T-helper 2 cell treated with Interferon-gamma antibody and Interleukin-4, amounts not matched to agents 5 μg/mL and 100 μg/mL, for 36 hours (primary cell): ENCODE measurements at regions not wholly inside any gene's neighbourhood (a gene's known extent, or its start where the extent isn't known, plus 50 kb on each side); places are given as distances from the start of the nearest gene placed in this dataset.

Experiments used
- DNase-seq: peaks from one replicate; pipeline ENCODE4 v3.0.0; 2021; ENCODE audit warnings: low spot score
- H3K27ac Mint-ChIP-seq: one replicate; pipeline ENCODE4 v1.8.0; 2021; ENCODE audit warnings: mild to moderate bottlenecking, mixed read lengths
- H3K27me3 Mint-ChIP-seq: one replicate; pipeline ENCODE4 v1.8.0; 2021; ENCODE audit warnings: low read depth, mixed read lengths
- H3K36me3 Mint-ChIP-seq: one replicate; pipeline ENCODE4 v1.8.0; 2021; ENCODE audit warnings: low read depth, mixed read lengths
- H3K4me1 Mint-ChIP-seq: one replicate; pipeline ENCODE4 v1.8.0; 2021; ENCODE audit warnings: low read depth, mixed read lengths
- H3K4me3 Mint-ChIP-seq: one replicate; pipeline ENCODE4 v1.8.0; 2022; ENCODE audit warnings: mild to moderate bottlenecking, moderate library complexity, mixed read lengths
- H3K9me3 Mint-ChIP-seq: one replicate; pipeline ENCODE4 v1.8.0; 2021; ENCODE audit warnings: mixed read lengths

GRCh38 chr12:60935981-60936761 is 1324.0 kb upstream of the USP15 start:
- Mint-ChIP-seq H3K4me3 (no peak overlapping the region), H3K9me3 (peaks cover 28% of the 10 kb centered on the region), H3K27me3 (no peaks in the 10 kb centered on the region), H3K4me1 (no peaks in the 10 kb centered on the region), H3K36me3 (no peaks in the 10 kb centered on the region), H3K27ac (no peak overlapping the region)
- no peak for DNase-seq

DNA sequence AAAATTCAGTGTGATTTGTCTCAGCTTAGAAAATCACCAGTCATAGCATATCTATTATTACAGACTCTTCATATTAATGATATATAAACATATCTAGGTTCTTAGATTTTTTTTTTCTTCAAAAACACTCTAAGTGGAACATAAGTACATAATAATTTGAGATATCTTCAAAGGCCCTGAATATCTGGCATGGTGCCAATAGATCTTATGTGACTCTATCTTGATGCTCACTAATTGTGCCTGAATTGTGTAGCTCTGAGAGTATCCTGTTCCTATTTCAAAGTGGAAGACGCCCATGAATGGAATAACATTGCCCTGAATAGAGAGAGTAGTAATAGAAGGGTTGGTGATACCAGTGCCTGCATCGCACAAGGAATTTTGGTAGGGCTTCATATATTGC is 1312.7 kb upstream of the USP15 start:
- H3K4me3 Mint-ChIP-seq, result no peak overlapping the region
- H3K9me3 Mint-ChIP-seq, result peaks cover 10% of the 10 kb centered on the region
- H3K27ac Mint-ChIP-seq, result no peak overlapping the region
- no peak for DNase-seq
- H3K36me3 Mint-ChIP-seq, result no peaks in the 10 kb centered on the region
- no peaks in the 10 kb centered on the region for H3K27me3 Mint-ChIP-seq
- H3K4me1 Mint-ChIP-seq, result no peaks in the 10 kb centered on the region

DNA sequence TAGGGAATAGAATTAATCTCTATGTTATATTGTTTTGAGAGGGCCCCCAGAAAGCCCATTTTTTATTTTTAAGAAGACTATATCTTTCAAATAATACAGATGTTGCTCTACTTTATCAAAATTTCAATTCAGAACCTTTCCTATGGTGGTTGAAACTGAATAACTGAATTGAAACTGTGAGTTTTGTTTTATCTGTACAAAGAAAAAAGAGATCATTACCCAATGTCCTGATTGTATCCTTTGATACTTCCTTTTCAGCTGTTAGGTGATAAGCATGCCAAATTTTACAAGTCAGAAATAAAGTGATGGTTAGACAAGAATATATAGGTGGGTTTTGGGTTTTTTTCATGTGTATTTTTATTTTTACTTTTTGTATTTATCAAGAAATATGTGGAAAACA is 1293.1 kb upstream of the USP15 start:
- Mint-ChIP-seq H3K27ac (no peak overlapping the region), H3K4me3 (no peak overlapping the region), H3K4me1 (no peaks in the 10 kb centered on the region), H3K27me3 (no peaks in the 10 kb centered on the region), H3K36me3 (no peaks in the 10 kb centered on the region), H3K9me3 (peaks cover 7% of the 10 kb centered on the region)
- no peak for DNase-seq

DNA sequence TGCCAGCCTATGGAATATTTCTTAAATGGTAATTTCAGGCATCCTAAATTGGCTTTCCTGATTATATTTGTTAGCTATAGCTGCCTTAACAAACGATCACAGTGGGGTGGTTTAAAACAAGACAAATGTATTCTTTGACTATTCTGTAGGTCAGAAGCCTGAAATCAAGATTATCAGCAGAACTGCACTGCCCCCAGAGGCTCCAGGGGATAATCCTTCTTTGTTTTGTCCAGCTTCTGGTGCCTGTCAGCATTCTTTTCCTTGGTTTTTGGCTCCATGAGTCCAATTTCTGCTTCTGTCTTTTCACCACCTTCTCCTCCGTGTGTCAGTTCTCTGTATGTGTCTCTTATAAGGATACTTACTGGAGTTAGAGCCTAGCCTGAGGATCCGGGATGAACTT is 1282.2 kb upstream of the USP15 start:
- H3K9me3 Mint-ChIP-seq, result peaks cover 20% of the 10 kb centered on the region
- no peak overlapping the region for H3K4me3 Mint-ChIP-seq
- no peak for DNase-seq
- no peaks in the 10 kb centered on the region for H3K36me3 Mint-ChIP-seq
- H3K27ac Mint-ChIP-seq, result no peak overlapping the region
- H3K4me1 Mint-ChIP-seq, result no peaks in the 10 kb centered on the region
- H3K27me3 Mint-ChIP-seq, result no peaks in the 10 kb centered on the region

DNA sequence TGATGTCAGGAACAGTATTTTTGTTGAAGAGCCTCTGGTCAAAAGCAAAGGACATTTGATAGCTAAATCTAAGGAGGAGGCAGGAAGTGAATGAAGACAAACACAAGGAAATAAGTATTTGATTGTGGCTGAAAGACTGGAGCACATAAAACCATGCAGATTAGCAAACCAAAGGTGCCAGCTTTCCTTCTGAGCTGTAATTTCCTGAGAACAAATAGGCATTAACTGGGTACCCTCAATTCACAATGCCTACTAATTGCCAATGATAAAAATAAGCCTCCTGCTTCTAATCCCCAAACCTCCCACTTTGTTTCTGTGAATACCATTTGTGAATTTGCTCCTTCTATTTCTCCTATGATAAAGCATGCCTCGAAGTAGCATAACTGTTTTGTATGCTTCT is 1279.6 kb upstream of the USP15 start:
- no peak overlapping the region for H3K27ac Mint-ChIP-seq
- no peak for DNase-seq
- no peaks in the 10 kb centered on the region for H3K4me1 Mint-ChIP-seq
- H3K9me3 Mint-ChIP-seq, result peaks cover 19% of the 10 kb centered on the region
- no peak overlapping the region for H3K4me3 Mint-ChIP-seq
- H3K27me3 Mint-ChIP-seq, result no peaks in the 10 kb centered on the region
- H3K36me3 Mint-ChIP-seq, result no peaks in the 10 kb centered on the region

GRCh38 chr12:60981473-60981872 is 1278.7 kb upstream of the USP15 start:
- Mint-ChIP-seq H3K36me3 (no peaks in the 10 kb centered on the region), H3K4me3 (no peak overlapping the region), H3K4me1 (no peaks in the 10 kb centered on the region), H3K9me3 (peaks cover 15% of the 10 kb centered on the region), H3K27me3 (no peaks in the 10 kb centered on the region), H3K27ac (no peak overlapping the region)
- DNase-seq, result no peak

- Mint-ChIP-seq H3K4me1 (no peaks in the 10 kb centered on the region), H3K9me3 (peaks cover 7% of the 10 kb centered on the region), H3K36me3 (no peaks in the 10 kb centered on the region), H3K4me3 (no peak overlapping the region), H3K27ac (no peak overlapping the region), H3K27me3 (no peaks in the 10 kb centered on the region)
- no peak for DNase-seq
Observed at GRCh38 chr12:60992087-60992486, 1268.1 kb upstream of the USP15 start.

- Mint-ChIP-seq H3K4me1 (no peaks in the 10 kb centered on the region), H3K9me3 (peaks cover 10% of the 10 kb centered on the region), H3K27ac (no peak overlapping the region), H3K36me3 (no peaks in the 10 kb centered on the region), H3K27me3 (no peaks in the 10 kb centered on the region), H3K4me3 (no peak overlapping the region)
- no peak for DNase-seq
Observed at GRCh38 chr12:60995256-60995825, 1264.9 kb upstream of the USP15 start.

DNA sequence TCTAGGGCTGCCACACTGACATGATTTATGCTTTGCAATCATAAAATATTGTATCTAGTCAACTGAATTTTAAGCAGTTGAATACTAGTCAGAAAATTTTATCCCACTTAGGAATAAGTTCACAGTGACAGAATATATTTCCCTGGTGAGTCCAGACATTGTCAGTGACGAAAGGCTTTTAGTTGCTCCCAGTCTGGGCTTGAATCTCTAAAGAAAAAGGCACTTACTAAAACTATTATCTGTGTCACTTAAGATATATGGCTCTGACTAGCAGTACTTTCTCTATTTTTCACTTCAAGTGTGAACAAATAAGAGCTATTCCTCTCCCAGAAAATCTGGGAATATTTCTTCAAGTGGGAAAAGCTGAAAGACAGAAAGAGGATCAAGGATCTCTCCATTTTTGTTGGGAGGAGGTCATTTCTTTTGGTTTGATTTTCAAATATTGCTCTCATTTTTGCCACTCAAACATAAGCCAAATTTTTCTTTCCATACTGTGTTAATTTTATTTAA is 1262.3 kb upstream of the USP15 start:
- Mint-ChIP-seq H3K4me3 (no peak overlapping the region), H3K27ac (no peak overlapping the region), H3K4me1 (no peaks in the 10 kb centered on the region), H3K9me3 (peaks cover 10% of the 10 kb centered on the region), H3K27me3 (no peaks in the 10 kb centered on the region), H3K36me3 (no peaks in the 10 kb centered on the region)
- no peak for DNase-seq

DNA sequence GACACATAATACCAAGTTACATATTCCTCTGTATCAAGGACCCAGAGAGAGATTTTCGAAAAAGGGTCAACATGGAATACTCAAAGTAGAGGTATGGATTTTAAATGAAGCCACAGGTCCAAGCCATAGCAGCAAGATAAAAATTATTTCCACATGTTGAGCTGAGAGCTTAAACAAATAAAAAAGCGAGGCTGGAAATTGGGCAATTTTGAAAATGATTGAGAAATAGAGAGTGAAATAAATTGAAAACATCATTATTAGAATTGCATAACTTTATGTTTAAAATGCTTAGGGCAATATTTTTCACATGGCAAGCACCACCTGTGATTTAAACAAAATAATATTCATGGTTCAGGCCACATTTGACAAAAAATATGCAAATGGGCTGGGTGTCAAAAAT is 1251.0 kb upstream of the USP15 start:
- Mint-ChIP-seq H3K4me1 (no peaks in the 10 kb centered on the region), H3K9me3 (peaks cover under 1% of the 10 kb centered on the region), H3K36me3 (no peaks in the 10 kb centered on the region), H3K27ac (no peak overlapping the region), H3K27me3 (no peaks in the 10 kb centered on the region), H3K4me3 (no peak overlapping the region)
- DNase-seq, result no peak

- H3K4me3 Mint-ChIP-seq, result no peak overlapping the region
- no peaks in the 10 kb centered on the region for H3K4me1 Mint-ChIP-seq
- no peaks in the 10 kb centered on the region for H3K27me3 Mint-ChIP-seq
- H3K27ac Mint-ChIP-seq, result no peak overlapping the region
- DNase-seq, result no peak
- peaks cover under 1% of the 10 kb centered on the region for H3K9me3 Mint-ChIP-seq
- H3K36me3 Mint-ChIP-seq, result no peaks in the 10 kb centered on the region
Observed at GRCh38 chr12:61011767-61012423, 1248.3 kb upstream of the USP15 start.

GRCh38 chr12:61018571-61018970 is 1241.6 kb upstream of the USP15 start:
- Mint-ChIP-seq H3K4me1 (no peaks in the 10 kb centered on the region), H3K27me3 (no peaks in the 10 kb centered on the region), H3K9me3 (peaks cover 25% of the 10 kb centered on the region), H3K36me3 (no peaks in the 10 kb centered on the region), H3K4me3 (no peak overlapping the region), H3K27ac (no peak overlapping the region)
- no peak for DNase-seq

DNA sequence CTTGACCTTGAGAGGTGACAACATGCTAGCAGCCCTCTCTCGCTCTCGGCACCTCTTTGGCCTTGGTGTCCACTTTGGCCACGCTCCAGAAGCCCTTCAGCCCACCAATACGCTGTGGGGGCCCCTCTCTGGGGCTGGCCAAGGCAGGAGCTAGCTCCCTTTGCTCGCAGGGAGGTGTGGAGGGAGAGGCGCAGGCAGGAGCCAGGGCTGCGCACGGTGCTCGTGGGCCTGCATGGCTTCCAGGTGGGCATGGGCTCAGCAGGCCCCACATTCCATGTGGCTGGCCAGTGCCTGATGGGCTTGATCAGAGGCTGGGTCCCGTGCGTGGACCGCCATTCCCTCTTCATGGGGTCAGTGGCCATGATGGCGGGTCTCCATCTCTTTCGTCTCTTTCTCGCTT is 1237.0 kb upstream of the USP15 start:
- DNase-seq, result no peak
- H3K4me3 Mint-ChIP-seq, result no peak overlapping the region
- no peak overlapping the region for H3K27ac Mint-ChIP-seq
- peaks cover 29% of the 10 kb centered on the region for H3K9me3 Mint-ChIP-seq
- H3K27me3 Mint-ChIP-seq, result no peaks in the 10 kb centered on the region
- H3K4me1 Mint-ChIP-seq, result no peaks in the 10 kb centered on the region
- no peaks in the 10 kb centered on the region for H3K36me3 Mint-ChIP-seq

- Mint-ChIP-seq H3K27ac (no peak overlapping the region), H3K4me3 (no peak overlapping the region), H3K9me3 (peaks cover 31% of the 10 kb centered on the region), H3K27me3 (no peaks in the 10 kb centered on the region), H3K36me3 (no peaks in the 10 kb centered on the region), H3K4me1 (no peaks in the 10 kb centered on the region)
- no peak for DNase-seq
Observed at GRCh38 chr12:61029516-61029915, 1230.7 kb upstream of the USP15 start.
